ENCODE measurements at regions not wholly inside any gene's neighbourhood (a gene's known extent, or its start where the extent isn't known, plus 50 kb on each side); places are given as distances from the start of the nearest gene placed in this dataset.
"Not testable (repeated sequence)": the region's sequence is repeated elsewhere in the genome, so short reads cannot be mapped to it uniquely, and the experiment has no call there.

DNA sequence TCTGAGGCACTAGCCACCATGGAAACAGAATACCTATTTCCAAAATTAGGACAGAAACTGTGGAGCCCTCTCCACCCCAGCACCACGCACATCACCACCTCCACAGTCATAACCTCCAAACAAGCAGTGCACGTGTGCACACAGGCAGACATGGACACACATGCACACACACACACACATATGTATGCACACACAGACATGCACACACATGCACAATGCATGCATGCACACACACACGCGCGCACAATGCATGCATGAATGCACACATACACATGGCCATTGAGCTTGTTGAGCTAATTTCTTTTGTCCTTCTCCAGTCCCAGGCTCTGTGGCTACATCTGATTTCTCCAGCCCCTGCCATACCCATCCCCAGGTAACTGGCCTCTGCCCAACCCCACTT, 161.6 kb upstream of the EPB41L3 start:
- TF ChIP-seq BHLHE40 (IDR thresholded peaks at IDR 0.05; ENCODE audit: borderline replicate concordance), result no peak
- TF ChIP-seq FOXA1 (IDR thresholded peaks at IDR 0.05), result no peak
- no peak for TF ChIP-seq CTBP1 (IDR thresholded peaks at IDR 0.05; ENCODE audit: borderline replicate concordance)
- no peak for TF ChIP-seq FOXK2 (IDR thresholded peaks at IDR 0.05)
- no peak for TF ChIP-seq SP1 (IDR thresholded peaks at IDR 0.05)
- no peak for TF ChIP-seq SUZ12 (IDR thresholded peaks at IDR 0.05)
- TF ChIP-seq NFRKB (IDR thresholded peaks at IDR 0.05), result no peak

DNA sequence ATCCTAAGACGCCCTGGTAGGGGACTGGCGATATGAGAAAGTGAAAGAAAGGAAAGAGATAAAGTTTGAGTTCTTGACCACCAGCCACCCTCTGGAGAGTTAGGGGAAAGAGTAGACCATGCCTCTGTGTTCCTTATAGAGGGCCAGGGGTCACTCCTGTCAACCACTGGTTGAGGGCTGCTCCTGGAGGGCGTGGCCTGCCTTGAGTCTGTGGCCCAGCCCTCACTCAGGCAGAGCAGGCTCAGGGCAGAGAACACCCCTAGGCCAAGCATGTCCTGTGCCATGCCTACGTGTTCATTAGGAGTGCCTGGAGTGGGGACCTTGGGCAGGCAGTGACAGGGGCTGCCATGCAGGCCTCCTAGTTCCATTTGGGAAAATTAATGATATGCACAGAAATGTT, 161.1 kb upstream of the EPB41L3 start:
- TF ChIP-seq SUZ12 (IDR thresholded peaks at IDR 0.05) (no peak), BHLHE40 (IDR thresholded peaks at IDR 0.05; ENCODE audit: borderline replicate concordance) (no peak), CTBP1 (IDR thresholded peaks at IDR 0.05; ENCODE audit: borderline replicate concordance) (no peak), LEF1 (IDR thresholded peaks at IDR 0.05; ENCODE audit: borderline replicate concordance) (no peak)
- CTCF ChIA-PET, result no interaction called here
- no peak for DNase-seq (ENCODE audit: extremely low spot score)
- POLR2A ChIA-PET, result no interaction called here

More for the DNA sequence above, 161.6 kb upstream of the EPB41L3 start:
- no peak for DNase-seq (ENCODE audit: extremely low spot score)
- POLR2A ChIA-PET, result no interaction called here
- CTCF ChIA-PET, result no interaction called here

DNA sequence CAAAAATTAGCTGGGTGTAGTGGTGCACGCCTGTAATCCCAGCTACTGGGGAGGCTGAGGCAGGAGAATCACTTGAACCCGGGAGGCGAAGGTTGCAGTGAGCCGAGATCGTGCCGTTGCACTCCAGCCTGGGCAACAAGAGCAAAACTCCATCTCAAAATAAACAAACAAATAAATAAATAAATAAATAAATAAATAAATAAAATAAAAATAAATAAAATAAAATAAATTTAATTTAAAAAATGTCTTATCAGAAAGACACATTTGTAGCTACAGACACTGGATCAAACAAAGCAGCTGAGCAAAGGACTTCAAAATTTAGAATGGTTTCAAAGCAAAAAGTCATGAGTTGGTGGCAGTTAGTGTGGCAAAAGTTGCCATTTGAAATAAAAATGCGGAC, 158.2 kb upstream of the EPB41L3 start:
- POLR2A ChIA-PET, CTCF ChIA-PET: not testable (repeated sequence)

DNA sequence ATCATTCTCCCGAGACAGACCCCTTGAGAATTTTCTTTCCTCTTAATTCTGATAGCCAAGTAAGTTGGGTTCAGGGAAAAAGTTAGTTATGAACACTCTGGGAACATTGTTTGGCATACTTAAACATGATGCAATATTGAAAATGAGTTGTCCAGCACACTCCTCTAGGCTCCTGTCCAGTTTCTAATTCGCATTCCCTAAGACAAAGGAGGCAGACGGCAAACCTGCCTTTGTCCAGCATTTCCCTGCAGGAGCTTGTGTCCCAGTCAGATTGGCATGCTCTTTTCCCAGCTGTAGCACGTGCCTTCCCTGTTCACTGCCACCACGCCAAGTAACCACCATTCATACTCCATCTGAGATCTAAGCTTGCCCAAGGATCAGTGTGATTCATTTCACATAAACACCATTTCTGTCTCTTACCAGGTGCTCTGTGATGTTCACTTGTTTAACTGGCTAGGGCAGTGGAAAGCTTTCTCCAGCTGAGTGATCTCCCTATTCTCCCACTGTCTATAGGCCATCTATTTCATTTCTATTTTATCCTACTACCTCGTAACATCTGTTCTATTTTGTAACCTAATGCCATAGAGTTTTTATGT, 150.0 kb upstream of the EPB41L3 start:
- ChIA-PET POLR2A (no interaction called here), CTCF (no interaction called here)
- no peak for TF ChIP-seq CTBP1 (IDR thresholded peaks at IDR 0.05; ENCODE audit: borderline replicate concordance)
- no peak for TF ChIP-seq FOXK2 (IDR thresholded peaks at IDR 0.05)
- no peak for TF ChIP-seq SP1 (IDR thresholded peaks at IDR 0.05)
- TF ChIP-seq BHLHE40 (IDR thresholded peaks at IDR 0.05; ENCODE audit: borderline replicate concordance), result no peak
- TF ChIP-seq NFRKB (IDR thresholded peaks at IDR 0.05), result no peak
- no peak for TF ChIP-seq FOXA1 (IDR thresholded peaks at IDR 0.05)
- no peak for TF ChIP-seq ELF4 (IDR thresholded peaks at IDR 0.05)
- TF ChIP-seq LEF1 (IDR thresholded peaks at IDR 0.05; ENCODE audit: borderline replicate concordance), result no peak
- TF ChIP-seq SUZ12 (IDR thresholded peaks at IDR 0.05), result no peak
- TF ChIP-seq ZNF384 (IDR thresholded peaks at IDR 0.05), result no peak
- no peak for TF ChIP-seq TARDBP (IDR thresholded peaks at IDR 0.05)
- no peak for TF ChIP-seq HDGF (IDR thresholded peaks at IDR 0.05; ENCODE audit: borderline replicate concordance)
- no peak for TF ChIP-seq ARNT (IDR thresholded peaks at IDR 0.05)
- TF ChIP-seq L3MBTL2 (conservative IDR thresholded peaks at IDR 0.05), result no peak
- TF ChIP-seq, protein P1, sequence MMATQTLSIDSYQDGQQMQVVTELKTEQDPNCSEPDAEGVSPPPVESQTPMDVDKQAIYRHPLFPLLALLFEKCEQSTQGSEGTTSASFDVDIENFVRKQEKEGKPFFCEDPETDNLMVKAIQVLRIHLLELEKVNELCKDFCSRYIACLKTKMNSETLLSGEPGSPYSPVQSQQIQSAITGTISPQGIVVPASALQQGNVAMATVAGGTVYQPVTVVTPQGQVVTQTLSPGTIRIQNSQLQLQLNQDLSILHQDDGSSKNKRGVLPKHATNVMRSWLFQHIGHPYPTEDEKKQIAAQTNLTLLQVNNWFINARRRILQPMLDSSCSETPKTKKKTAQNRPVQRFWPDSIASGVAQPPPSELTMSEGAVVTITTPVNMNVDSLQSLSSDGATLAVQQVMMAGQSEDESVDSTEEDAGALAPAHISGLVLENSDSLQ (IDR thresholded peaks at IDR 0.05), result no peak
- DNase-seq (ENCODE audit: extremely low spot score), result no peak

More for the DNA sequence above, 158.2 kb upstream of the EPB41L3 start:
- DNase-seq (ENCODE audit: extremely low spot score), result not testable (repeated sequence)

DNA sequence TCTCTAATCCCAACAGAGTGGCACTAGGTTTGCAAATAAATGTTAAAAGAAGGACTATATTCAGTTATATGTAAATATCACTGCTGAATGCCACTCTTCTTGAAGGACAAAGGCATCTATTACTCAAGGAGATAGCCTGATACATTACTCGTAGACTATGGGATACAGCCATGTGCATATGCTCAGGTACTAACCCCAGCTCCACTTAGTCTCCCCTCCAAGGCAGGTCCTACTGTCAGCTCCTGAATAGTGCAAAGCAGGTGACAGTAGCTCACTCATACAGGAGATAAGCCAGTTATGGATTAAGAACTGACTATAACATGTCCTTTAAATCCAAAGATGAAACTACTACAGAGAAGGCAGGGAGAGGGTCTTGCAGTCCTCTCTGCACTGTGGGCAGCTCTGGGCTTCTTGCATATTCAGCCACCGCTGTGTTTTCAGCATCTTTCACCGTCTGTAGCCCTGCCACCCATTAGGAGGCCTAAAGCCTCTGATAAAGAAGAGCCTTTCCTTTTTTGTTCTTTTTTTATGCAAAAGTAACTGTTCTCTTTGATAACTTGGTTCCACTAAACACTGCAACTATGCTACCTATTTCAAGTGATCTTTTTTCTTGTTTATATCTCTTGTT, 135.1 kb upstream of the EPB41L3 start:
- POLR2A ChIA-PET, result no interaction called here
- no peak for TF ChIP-seq HDGF (IDR thresholded peaks at IDR 0.05; ENCODE audit: borderline replicate concordance)
- TF ChIP-seq CTBP1 (IDR thresholded peaks at IDR 0.05; ENCODE audit: borderline replicate concordance), result no peak
- TF ChIP-seq SP1 (IDR thresholded peaks at IDR 0.05), result no peak
- TF ChIP-seq SUZ12 (IDR thresholded peaks at IDR 0.05), result no peak
- no peak for TF ChIP-seq FOXA1 (IDR thresholded peaks at IDR 0.05)
- TF ChIP-seq, protein P1 (IDR thresholded peaks at IDR 0.05), result no peak
- TF ChIP-seq ARNT (IDR thresholded peaks at IDR 0.05), result no peak
- no peak for TF ChIP-seq ELF4 (IDR thresholded peaks at IDR 0.05)
- no peak for TF ChIP-seq BHLHE40 (IDR thresholded peaks at IDR 0.05; ENCODE audit: borderline replicate concordance)
- no peak for TF ChIP-seq L3MBTL2 (conservative IDR thresholded peaks at IDR 0.05)
- no peak for TF ChIP-seq FOXK2 (IDR thresholded peaks at IDR 0.05)
- no peak for TF ChIP-seq ZNF384 (IDR thresholded peaks at IDR 0.05)
- TF ChIP-seq FOXM1 (IDR thresholded peaks at IDR 0.05; ENCODE audit: borderline replicate concordance), result no peak
- TF ChIP-seq LEF1 (IDR thresholded peaks at IDR 0.05; ENCODE audit: borderline replicate concordance), result no peak
- no peak for TF ChIP-seq NFRKB (IDR thresholded peaks at IDR 0.05)
- TF ChIP-seq TARDBP (IDR thresholded peaks at IDR 0.05), result no peak
- no peak for DNase-seq (ENCODE audit: extremely low spot score)
- CTCF ChIA-PET, result no interaction called here

DNA sequence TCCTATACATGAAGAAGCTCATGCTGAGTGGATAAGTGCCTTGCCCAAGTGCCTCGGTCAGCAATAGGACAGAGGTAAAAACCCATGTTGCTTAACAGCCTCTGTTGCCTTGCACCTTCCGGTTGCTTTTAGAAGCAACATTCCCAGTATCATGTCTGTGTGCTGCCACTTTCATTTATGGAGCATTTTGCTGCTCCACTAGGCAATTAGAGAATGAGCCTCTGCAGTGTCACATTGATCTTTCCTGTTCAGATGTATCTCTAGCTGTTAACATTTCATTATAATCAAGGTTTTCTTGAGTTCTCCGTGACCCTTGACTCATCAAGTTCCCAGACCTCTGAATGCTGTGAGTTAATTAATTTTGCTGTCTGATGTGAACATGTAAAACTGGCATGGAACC, 134.5 kb upstream of the EPB41L3 start:
- CTCF ChIA-PET, result no interaction called here
- no peak for DNase-seq (ENCODE audit: extremely low spot score)
- POLR2A ChIA-PET, result no interaction called here
- TF ChIP-seq ARNT (IDR thresholded peaks at IDR 0.05), result no peak
- TF ChIP-seq, protein P1 (IDR thresholded peaks at IDR 0.05), result no peak
- TF ChIP-seq L3MBTL2 (conservative IDR thresholded peaks at IDR 0.05), result no peak
- TF ChIP-seq SUZ12 (IDR thresholded peaks at IDR 0.05), result no peak
- TF ChIP-seq NFRKB (IDR thresholded peaks at IDR 0.05), result no peak
- no peak for TF ChIP-seq BHLHE40 (IDR thresholded peaks at IDR 0.05; ENCODE audit: borderline replicate concordance)
- no peak for TF ChIP-seq HDGF (IDR thresholded peaks at IDR 0.05; ENCODE audit: borderline replicate concordance)
- no peak for TF ChIP-seq FOXK2 (IDR thresholded peaks at IDR 0.05)
- no peak for TF ChIP-seq ZNF384 (IDR thresholded peaks at IDR 0.05)
- no peak for TF ChIP-seq ELF4 (IDR thresholded peaks at IDR 0.05)
- TF ChIP-seq LEF1 (IDR thresholded peaks at IDR 0.05; ENCODE audit: borderline replicate concordance), result no peak
- TF ChIP-seq TARDBP (IDR thresholded peaks at IDR 0.05), result no peak
- TF ChIP-seq CTBP1 (IDR thresholded peaks at IDR 0.05; ENCODE audit: borderline replicate concordance), result no peak
- no peak for TF ChIP-seq SP1 (IDR thresholded peaks at IDR 0.05)
- TF ChIP-seq FOXA1 (IDR thresholded peaks at IDR 0.05), result no peak
- no peak for TF ChIP-seq FOXM1 (IDR thresholded peaks at IDR 0.05; ENCODE audit: borderline replicate concordance)

All from HEK293T (cell line).